ENCODE measurements at regions not wholly inside any gene's neighbourhood (a gene's known extent, or its start where the extent isn't known, plus 50 kb on each side); places are given as distances from the start of the nearest gene placed in this dataset.

GRCh38 chr2:134152045-134153010 is 101.5 kb upstream of the MGAT5 start:
- no peak for DNase-seq (ENCODE audit: low spot score)
- Histone ChIP-seq H3K36me3 (ENCODE audit: insufficient read depth, low read length, poor library complexity, severe bottlenecking) (no peaks in the 10 kb centered on the region), H3K27me3 (replicated peaks; ENCODE audit: insufficient read depth, low read depth, low read length, poor library complexity) (no peaks in the 10 kb centered on the region), H3K4me3 (ENCODE audit: low read depth, low read length, poor library complexity, severe bottlenecking) (no peak overlapping the region), H3K9me3 (ENCODE audit: low read depth, low read length, poor library complexity, severe bottlenecking) (no peaks in the 10 kb centered on the region), H3K27ac (ENCODE audit: low read depth, low read length, poor library complexity, severe bottlenecking) (no peak overlapping the region), H3K4me1 (ENCODE audit: insufficient read depth, low read length, poor library complexity, severe bottlenecking) (no peaks in the 10 kb centered on the region)
- ChIA-PET POLR2A (ENCODE audit: low non-redundant PET) (no interaction called here), CTCF (no interaction called here)
- intact Hi-C loops (cut with micrococcal nuclease; ENCODE audit: unreplicated experiment), result no loop called here
- TF ChIP-seq EZH2 (IDR thresholded peaks at IDR 0.05; ENCODE audit: borderline replicate concordance, low read depth, low read length, poor library complexity, severe bottlenecking) (no peak), CTCF (conservative IDR thresholded peaks at IDR 0.05; ENCODE audit: low read depth, low read length) (no peak)
- BruUV-seq (replicated peaks), result no TSS peak

- H3K36me3 ChIP-seq (ENCODE audit: insufficient read depth, low read length, poor library complexity, severe bottlenecking), result no peaks in the 10 kb centered on the region
- H3K9me3 ChIP-seq (ENCODE audit: low read depth, low read length, poor library complexity, severe bottlenecking), result no peaks in the 10 kb centered on the region
- CTCF ChIA-PET, result no interaction called here
- no peaks in the 10 kb centered on the region for H3K27me3 ChIP-seq (replicated peaks; ENCODE audit: insufficient read depth, low read depth, low read length, poor library complexity)
- no peak overlapping the region for H3K4me3 ChIP-seq (ENCODE audit: low read depth, low read length, poor library complexity, severe bottlenecking)
- intact Hi-C loops (cut with micrococcal nuclease; ENCODE audit: unreplicated experiment), result no loop called here
- peak; percentile 12 for DNase-seq (ENCODE audit: low spot score)
- POLR2A ChIA-PET (ENCODE audit: low non-redundant PET), result no interaction called here
- no peak for TF ChIP-seq CTCF (conservative IDR thresholded peaks at IDR 0.05; ENCODE audit: low read depth, low read length)
- TF ChIP-seq EZH2 (IDR thresholded peaks at IDR 0.05; ENCODE audit: borderline replicate concordance, low read depth, low read length, poor library complexity, severe bottlenecking), result no peak
- H3K4me1 ChIP-seq (ENCODE audit: insufficient read depth, low read length, poor library complexity, severe bottlenecking), result no peaks in the 10 kb centered on the region
- no TSS peak for BruUV-seq (replicated peaks)
- H3K27ac ChIP-seq (ENCODE audit: low read depth, low read length, poor library complexity, severe bottlenecking), result no peak overlapping the region
Measured at GRCh38 chr2:134153294-134153880, 100.5 kb upstream of the MGAT5 start.

GRCh38 chr2:134154246-134154645 is 99.6 kb upstream of the MGAT5 start:
- no TSS peak for BruUV-seq (replicated peaks)
- Histone ChIP-seq H3K4me1 (ENCODE audit: insufficient read depth, low read length, poor library complexity, severe bottlenecking) (no peaks in the 10 kb centered on the region), H3K9me3 (ENCODE audit: low read depth, low read length, poor library complexity, severe bottlenecking) (no peaks in the 10 kb centered on the region), H3K27me3 (replicated peaks; ENCODE audit: insufficient read depth, low read depth, low read length, poor library complexity) (no peaks in the 10 kb centered on the region), H3K27ac (ENCODE audit: low read depth, low read length, poor library complexity, severe bottlenecking) (no peak overlapping the region), H3K36me3 (ENCODE audit: insufficient read depth, low read length, poor library complexity, severe bottlenecking) (no peaks in the 10 kb centered on the region), H3K4me3 (ENCODE audit: low read depth, low read length, poor library complexity, severe bottlenecking) (no peak overlapping the region)
- DNase-seq (ENCODE audit: low spot score), result no peak
- ChIA-PET CTCF (interaction anchor here (0.5 kb wide), 1 partner anchor 44 kb away, joined by 6 read pairs; no protein-coding TSS in a partner anchor), POLR2A (ENCODE audit: low non-redundant PET) (no interaction called here)
- intact Hi-C loops (cut with micrococcal nuclease; ENCODE audit: unreplicated experiment), result no loop called here
- no peak for TF ChIP-seq CTCF (conservative IDR thresholded peaks at IDR 0.05; ENCODE audit: low read depth, low read length)

Measured in A673 (cell line).